Uterus (tissue), 2 donors: ENCODE measurements at regions not wholly inside any gene's neighbourhood (a gene's known extent, or its start where the extent isn't known, plus 50 kb on each side); places are given as distances from the start of the nearest gene placed in this dataset.

Source experiments
- CTCF ChIP-seq, 4 experiments: fragments of 200-600 bp in 2 of 4; fragments of 450-650 bp in 2 of 4; sonication (generic) in 2 of 4; IDR thresholded peaks; one replicate each; pipeline ENCODE4 v1.5.1; 2016 to 2019; ENCODE audit warnings: antibody characterized with exemption in 4 of 4, mild to moderate bottlenecking in 2 of 4, moderate library complexity in 1 of 4
- POLR2A ChIP-seq, 2 donors: fragments of 450-650 bp; IDR thresholded peaks; one replicate each; pipeline ENCODE4 v1.6.1; 2016; ENCODE audit warnings: antibody characterized with exemption in 2 of 2, mild to moderate bottlenecking in 1 of 2, moderate library complexity in 1 of 2

- no peak for TF ChIP-seq CTCF (IDR thresholded peaks at IDR 0.05)
- TF ChIP-seq POLR2A (IDR thresholded peaks at IDR 0.05) = no peak
Measured at GRCh38 chr13:111022886-111023285, 92.2 kb upstream of the ARHGEF7 start.
